Mesenchymal stem cell (in vitro differentiated cells and primary cell): ENCODE measurements at regions not wholly inside any gene's neighbourhood (a gene's known extent, or its start where the extent isn't known, plus 50 kb on each side); places are given as distances from the start of the nearest gene placed in this dataset.
"Not testable (repeated sequence)": the region's sequence is repeated elsewhere in the genome, so short reads cannot be mapped to it uniquely, and the experiment has no call there.

Experiments
- DNase-seq: peaks from one replicate; pipeline ENCODE4 v3.0.0-alpha.2; 2013
- H2AFZ ChIP-seq: one replicate; pipeline ENCODE4 v1.6.1; 2013; ENCODE audit warnings: low read depth, mild to moderate bottlenecking, control low read depth, inconsistent platforms, low read length, moderate library complexity
- H2AK5ac ChIP-seq: 2 replicates; pipeline ENCODE4 v1.6.1; 2013; ENCODE audit warnings: low read length, moderate library complexity, mild to moderate bottlenecking, inconsistent platforms; ENCODE audit not compliant: severe bottlenecking
- H2BK120ac ChIP-seq: one replicate; pipeline ENCODE4 v1.6.1; 2013; ENCODE audit warnings: low read depth, mild to moderate bottlenecking, inconsistent platforms, low read length, moderate library complexity
- H2BK12ac ChIP-seq, 2 experiments: one replicate each; pipeline ENCODE4 v1.6.1; 2013; ENCODE audit warnings: inconsistent platforms in 2 of 2, low read length in 2 of 2, mild to moderate bottlenecking in 2 of 2, moderate library complexity in 2 of 2, control low read depth in 1 of 2
- H2BK15ac ChIP-seq: one replicate; pipeline ENCODE4 v1.6.1; 2013; ENCODE audit warnings: mild to moderate bottlenecking, low read depth, inconsistent platforms; ENCODE audit not compliant: poor library complexity, severe bottlenecking
- H2BK5ac ChIP-seq: 2 replicates; pipeline ENCODE4 v1.6.1; 2013; ENCODE audit warnings: low read depth, mild to moderate bottlenecking, low read length, control low read depth, inconsistent platforms; ENCODE audit not compliant: poor library complexity, severe bottlenecking
- H3K14ac ChIP-seq, 2 experiments: one replicate each; pipeline ENCODE4 v1.6.1; 2013; ENCODE audit warnings: inconsistent platforms in 2 of 2, low read length in 2 of 2, control low read depth in 1 of 2, mild to moderate bottlenecking in 1 of 2, moderate library complexity in 1 of 2
- H3K18ac ChIP-seq, 2 experiments: one replicate each; pipeline ENCODE4 v1.6.1; 2013; ENCODE audit warnings: inconsistent platforms in 2 of 2, low read length in 2 of 2, control low read depth in 1 of 2, low read depth in 1 of 2, mild to moderate bottlenecking in 1 of 2
- H3K23ac ChIP-seq, 2 experiments: one replicate each; pipeline ENCODE4 v1.6.1; 2013; ENCODE audit warnings: inconsistent platforms in 2 of 2, low read length in 2 of 2, mild to moderate bottlenecking in 2 of 2, moderate library complexity in 2 of 2, control low read depth in 1 of 2
- H3K27ac ChIP-seq: 2 replicates; pipeline ENCODE4 v1.5.1; 2013; ENCODE audit warnings: mild to moderate bottlenecking, moderate library complexity, low read length, control low read depth, inconsistent platforms; ENCODE audit not compliant: poor library complexity, severe bottlenecking
- H3K27me3 ChIP-seq, 2 experiments: 2 replicates each; pipeline versions ENCODE4 v1.6.1 to v1.7.0; 2013; ENCODE audit warnings: low read length in 2 of 2, mild to moderate bottlenecking in 2 of 2, moderate library complexity in 2 of 2, control low read depth in 1 of 2, inconsistent platforms in 1 of 2; ENCODE audit not compliant: control insufficient read depth in 1 of 2, insufficient read depth in 1 of 2
- H3K36me3 ChIP-seq, 2 experiments: 2 replicates each; pipeline versions ENCODE4 v1.6.1 to v1.7.0; 2013; ENCODE audit warnings: low read length in 2 of 2, control low read depth in 1 of 2, inconsistent platforms in 1 of 2, low read depth in 1 of 2, mild to moderate bottlenecking in 1 of 2; ENCODE audit not compliant: insufficient read depth in 2 of 2, control insufficient read depth in 1 of 2
- H3K4ac ChIP-seq, 2 experiments: one replicate each; pipeline ENCODE4 v1.6.1; 2013; ENCODE audit warnings: inconsistent platforms in 2 of 2, low read length in 2 of 2, mild to moderate bottlenecking in 2 of 2, moderate library complexity in 2 of 2, control low read depth in 1 of 2, low read depth in 1 of 2
- H3K4me1 ChIP-seq: 2 replicates; pipeline ENCODE4 v1.6.1; 2013; ENCODE audit warnings: low read depth, low read length, control low read depth; ENCODE audit not compliant: control insufficient read depth, insufficient read depth
- H3K4me2 ChIP-seq: 2 replicates; pipeline ENCODE4 v1.6.1; 2013; ENCODE audit warnings: low read length, mild to moderate bottlenecking, inconsistent platforms; ENCODE audit not compliant: poor library complexity, severe bottlenecking
- H3K4me3 ChIP-seq, 2 experiments: 2 replicates each; pipeline versions ENCODE4 v1.5.1 to v1.7.0; 2013; ENCODE audit warnings: low read length in 2 of 2, mild to moderate bottlenecking in 2 of 2, control low read depth in 1 of 2, low read depth in 1 of 2; ENCODE audit not compliant: insufficient read depth in 1 of 2
- H3K79me1 ChIP-seq: replicated peaks from 2 replicates; pipeline ENCODE4 v1.6.1; 2013; ENCODE audit warnings: mild to moderate bottlenecking, control low read depth, low read length, inconsistent platforms; ENCODE audit not compliant: poor library complexity, severe bottlenecking
- H3K9ac ChIP-seq: 2 replicates; pipeline ENCODE4 v1.7.0; 2013; ENCODE audit warnings: mild to moderate bottlenecking, low read length, moderate library complexity
- H3K9me3 ChIP-seq: 2 replicates; pipeline ENCODE4 v1.7.0; 2013; ENCODE audit warnings: mild to moderate bottlenecking, low read length; ENCODE audit not compliant: control insufficient read depth
- H4K8ac ChIP-seq: one replicate; pipeline ENCODE4 v1.6.1; 2013; ENCODE audit warnings: inconsistent platforms, mild to moderate bottlenecking, low read length, moderate library complexity
- H4K91ac ChIP-seq: one replicate; pipeline ENCODE4 v1.6.1; 2013; ENCODE audit warnings: mild to moderate bottlenecking, low read length, inconsistent platforms
- WGBS: methylation state at CpG from one replicate; pipeline ENCODE4 v1.1.7; 2013; ENCODE audit warnings: mixed read lengths; 5-methylcytosine and 5-hydroxymethylcytosine counted together

DNA sequence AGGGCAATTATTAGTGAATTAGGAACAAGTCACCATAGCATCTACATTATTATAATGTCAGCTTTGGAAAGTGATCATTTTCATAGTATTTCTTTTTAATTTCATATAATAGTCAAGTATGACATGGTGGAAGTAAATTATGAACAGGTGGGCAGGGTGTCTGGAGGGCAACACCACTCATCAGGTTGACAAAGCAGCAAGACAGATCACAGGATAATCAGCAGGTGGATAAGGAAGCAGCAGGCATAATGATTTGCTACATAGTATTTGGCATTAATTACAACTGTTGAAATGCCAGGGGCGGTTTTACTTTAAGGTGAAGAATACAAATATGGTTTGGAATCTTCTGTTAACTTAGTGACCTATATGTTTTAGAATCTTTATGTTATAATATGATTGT is 1342.2 kb downstream of the PLA2G4A start:
- H3K36me3 ChIP-seq: no peaks in the 10 kb centered on the region
- no peak overlapping the region for H3K4ac ChIP-seq
- H3K27ac ChIP-seq: no peak overlapping the region
- H3K79me1 ChIP-seq: no peaks in the 10 kb centered on the region
- no peak overlapping the region for H2BK120ac ChIP-seq
- H2BK15ac ChIP-seq: no peak overlapping the region
- no peak overlapping the region for H3K4me3 ChIP-seq
- no peak overlapping the region for H4K8ac ChIP-seq
- H2BK5ac ChIP-seq: no peak overlapping the region
- no peak overlapping the region for H3K14ac ChIP-seq
- no peak overlapping the region for H3K9ac ChIP-seq
- WGBS: 60% methylated on average over 1 of the region's 1 CpG
- H3K4me1 ChIP-seq: no peaks in the 10 kb centered on the region
- no peak overlapping the region for H3K18ac ChIP-seq
- H4K91ac ChIP-seq: no peak overlapping the region
- H3K4me2 ChIP-seq: no peak overlapping the region
- H2BK12ac ChIP-seq: no peak overlapping the region
- no peak for DNase-seq
- no peaks in the 10 kb centered on the region for H3K9me3 ChIP-seq
- no peaks in the 10 kb centered on the region for H3K27me3 ChIP-seq
- H3K23ac ChIP-seq: no peak overlapping the region
- H2AK5ac ChIP-seq: no peak overlapping the region
- no peak overlapping the region for H2AFZ ChIP-seq

DNA sequence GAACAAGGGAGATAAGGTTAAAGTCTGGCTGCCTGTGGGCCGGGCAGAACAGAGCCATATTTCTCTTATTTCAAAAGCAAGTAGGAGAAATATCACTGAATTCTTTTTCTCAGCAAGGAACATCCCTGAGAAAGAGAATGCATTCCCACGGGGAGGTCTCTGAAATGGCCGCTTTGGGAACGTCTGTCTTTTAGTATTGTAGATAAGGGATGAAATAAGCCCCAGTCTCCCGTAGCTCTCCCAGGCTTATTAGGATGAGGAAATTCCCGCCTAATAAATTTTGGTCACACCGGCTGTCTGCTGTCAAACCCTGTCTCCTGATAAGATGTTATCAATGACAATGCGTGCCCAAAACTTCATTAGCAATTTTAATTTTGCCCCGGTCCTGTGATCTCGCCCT is 1353.3 kb downstream of the PLA2G4A start:
- H3K9me3 ChIP-seq: peaks cover 14% of the 10 kb centered on the region
- H3K36me3 ChIP-seq, H3K14ac ChIP-seq: not testable (repeated sequence)

DNA sequence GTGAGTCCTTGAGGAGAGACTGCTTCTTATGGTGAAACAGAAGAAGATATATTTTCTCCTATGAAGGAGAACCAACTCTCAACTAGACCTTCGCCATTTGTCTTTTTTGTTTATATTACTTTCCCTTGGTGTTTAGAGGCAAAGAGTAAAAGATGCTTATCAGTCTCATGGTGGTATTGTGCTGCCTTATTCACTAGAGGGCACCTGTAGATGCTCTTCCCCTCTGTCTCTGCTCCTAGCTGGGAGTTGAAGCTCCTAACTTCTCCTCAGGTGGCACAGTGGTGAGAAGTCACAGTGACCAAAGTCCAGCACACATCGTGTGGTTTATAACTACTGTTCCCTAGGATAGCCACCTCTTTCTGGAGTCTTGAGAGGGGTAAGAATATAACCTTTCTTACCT is 1359.6 kb downstream of the PLA2G4A start:
- Histone ChIP-seq H3K4me2 (no peak overlapping the region), H2BK15ac (no peak overlapping the region), H3K79me1 (no peaks in the 10 kb centered on the region), H3K4me3 (no peak overlapping the region), H2AFZ (no peak overlapping the region), H3K23ac (no peak overlapping the region), H2BK5ac (no peak overlapping the region), H2AK5ac (no peak overlapping the region), H3K18ac (no peak overlapping the region), H3K4me1 (no peaks in the 10 kb centered on the region), H2BK12ac (no peak overlapping the region), H3K9ac (no peak overlapping the region), H3K9me3 (peaks cover 19% of the 10 kb centered on the region), H3K27ac (no peak overlapping the region), H3K36me3 (no peaks in the 10 kb centered on the region), H4K91ac (no peak overlapping the region), H2BK120ac (no peak overlapping the region), H3K14ac (no peak overlapping the region), H3K27me3 (no peaks in the 10 kb centered on the region), H3K4ac (no peak overlapping the region), H4K8ac (no peak overlapping the region)
- 100% methylated on average over 1 of the region's 2 CpGs for WGBS
- no peak for DNase-seq

More for the DNA sequence above, 1353.3 kb downstream of the PLA2G4A start:
- H2AK5ac ChIP-seq, H2BK5ac ChIP-seq, H3K27ac ChIP-seq, H3K27me3 ChIP-seq, H3K79me1 ChIP-seq, H3K23ac ChIP-seq, H4K91ac ChIP-seq, DNase-seq, H2AFZ ChIP-seq, H2BK15ac ChIP-seq, H2BK12ac ChIP-seq, H3K4me3 ChIP-seq, H3K4me1 ChIP-seq, H2BK120ac ChIP-seq, H3K18ac ChIP-seq, H3K4me2 ChIP-seq, H3K4ac ChIP-seq, H4K8ac ChIP-seq, H3K9ac ChIP-seq: not testable (repeated sequence)
- whole genome bisulfite sequencing: 94% methylated on average over 8 of the region's 10 CpGs

DNA sequence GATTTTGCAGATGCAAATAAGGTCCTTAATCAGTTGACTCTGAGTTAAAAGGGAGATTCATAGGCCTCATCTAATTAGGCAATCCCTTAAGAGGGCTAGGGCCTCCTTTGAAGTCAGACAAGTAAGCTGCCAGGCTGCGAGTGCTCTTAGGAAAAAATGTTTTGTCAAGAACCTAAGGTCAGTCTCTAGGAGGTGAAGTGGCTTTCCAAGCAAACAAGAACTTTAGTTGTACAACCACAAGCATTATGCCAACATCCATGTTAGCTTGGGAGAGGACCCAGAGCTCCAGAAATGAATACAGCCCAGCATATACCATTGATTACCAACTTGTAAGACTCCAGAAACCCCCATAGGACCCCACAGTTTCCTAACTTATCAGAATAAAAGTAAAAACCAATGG is 1366.2 kb downstream of the PLA2G4A start:
- Histone ChIP-seq H4K91ac (no peak overlapping the region), H3K27ac (no peak overlapping the region), H3K36me3 (no peaks in the 10 kb centered on the region), H3K18ac (no peak overlapping the region), H3K4ac (no peak overlapping the region), H3K4me1 (no peaks in the 10 kb centered on the region), H2AK5ac (no peak overlapping the region), H4K8ac (no peak overlapping the region), H2BK15ac (no peak overlapping the region), H2AFZ (no peak overlapping the region), H2BK5ac (no peak overlapping the region), H3K4me3 (no peak overlapping the region), H2BK120ac (no peak overlapping the region), H3K23ac (no peak overlapping the region), H3K79me1 (no peaks in the 10 kb centered on the region), H3K27me3 (no peaks in the 10 kb centered on the region), H3K9me3 (peaks cover 18% of the 10 kb centered on the region), H2BK12ac (no peak overlapping the region), H3K9ac (no peak overlapping the region), H3K14ac (no peak overlapping the region), H3K4me2 (no peak overlapping the region)
- no peak for DNase-seq
- 67% methylated on average over 1 of the region's 1 CpG for WGBS
